ENCODE measurements at regions not wholly inside any gene's neighbourhood (a gene's known extent, or its start where the extent isn't known, plus 50 kb on each side); places are given as distances from the start of the nearest gene placed in this dataset.
A peak's percentile ranks its signal among the peaks of the same experiment; 100 is the strongest.

- H3K9me3 Mint-ChIP-seq: no peaks in the 10 kb centered on the region
- H3K36me3 Mint-ChIP-seq (ENCODE audit: low read depth): no peaks in the 10 kb centered on the region
- Histone ChIP-seq H3K27ac (ENCODE audit: low read depth) (no peak overlapping the region), H4K20me1 (replicated peaks; ENCODE audit: insufficient read depth) (no peaks in the 10 kb centered on the region), H3K36me3 (ENCODE audit: insufficient read depth) (no peaks in the 10 kb centered on the region), H3K4me2 (no peak overlapping the region), H3K79me2 (replicated peaks; ENCODE audit: insufficient read depth) (no peaks in the 10 kb centered on the region), H3K4me1 (ENCODE audit: insufficient read depth) (peaks cover 23% of the 10 kb centered on the region; the same call in 1 of the 2 replicates), H3K27me3 (ENCODE audit: insufficient read depth) (no peaks in the 10 kb centered on the region), H3K9me2 (ENCODE audit: insufficient read depth) (no peaks in the 10 kb centered on the region; the same call in 1 of the 2 replicates), H2AFZ (no peak overlapping the region), H3K4me3 (no peak overlapping the region), H3F3A (replicated peaks; ENCODE audit: low read depth) (no peaks in the 10 kb centered on the region)
- H3K27me3 Mint-ChIP-seq (ENCODE audit: insufficient read depth, low read depth, poor library complexity): no peaks in the 10 kb centered on the region
- peaks cover 26% of the 10 kb centered on the region for H3K4me1 Mint-ChIP-seq
- TF ChIP-seq EZH2phosphoT487 (IDR thresholded peaks at IDR 0.05; ENCODE audit: unreplicated experiment) (no peak), CTCF (conservative IDR thresholded peaks at IDR 0.05; ENCODE audit: low read depth in 2 of 2) (no peak), ZNF114 (CRISPR knock-in tag; IDR thresholded peaks at IDR 0.05) (no peak), ETS1 (IDR thresholded peaks at IDR 0.05) (no peak), POLR2AphosphoS5 (IDR thresholded peaks at IDR 0.05; ENCODE audit: low read depth) (no peak), EZH2 (IDR thresholded peaks at IDR 0.05; ENCODE audit: low read depth, unreplicated experiment) (no peak), ZNF462 (CRISPR knock-in tag; IDR thresholded peaks at IDR 0.05) (no peak), REST (IDR thresholded peaks at IDR 0.05; ENCODE audit: unreplicated experiment) (no peak), STAT1 (IDR thresholded peaks at IDR 0.05; ENCODE audit: unreplicated experiment) (no peak), ZNF331 (CRISPR knock-in tag; IDR thresholded peaks at IDR 0.05; ENCODE audit: low read depth) (no peak), JUNB (IDR thresholded peaks at IDR 0.05; ENCODE audit: unreplicated experiment) (no peak), NANOG (IDR thresholded peaks at IDR 0.05; ENCODE audit: borderline replicate concordance) (no peak), CREB1 (CRISPR knock-in tag; IDR thresholded peaks at IDR 0.05; ENCODE audit: low read depth) (no peak)
- DNase-seq (ENCODE audit: low spot score): no peak
- no peak for ATAC-seq
- H3K27ac Mint-ChIP-seq: peak overlapping the region; percentile 57
- no peak overlapping the region for H3K4me3 Mint-ChIP-seq
Measured at GRCh38 chr14:39683691-39684260, 251.5 kb upstream of the FBXO33 start.

Measured in GM23338 (cell line).